Prostate gland (tissue), 2 donors: ENCODE measurements at regions not wholly inside any gene's neighbourhood (a gene's known extent, or its start where the extent isn't known, plus 50 kb on each side); places are given as distances from the start of the nearest gene placed in this dataset.
"Not testable (repeated sequence)": the region's sequence is repeated elsewhere in the genome, so short reads cannot be mapped to it uniquely, and the experiment has no call there.

Experiments
- DNase-seq: peaks from one replicate; pipeline ENCODE4 v3.0.0-alpha.2; 2019; ENCODE audit warnings: low spot score
- H3K27ac ChIP-seq, 2 donors: fragments of 200-600 bp; sonication (generic); 2 replicates each; pipeline ENCODE4 v1.5.1; 2017 to 2019
- H3K27me3 ChIP-seq: fragments of 200-600 bp; sonication (generic); replicated peaks from 2 replicates; pipeline ENCODE4 v1.5.1; 2019; ENCODE audit not compliant: insufficient read depth
- H3K36me3 ChIP-seq, 2 donors: fragments of 200-600 bp; sonication (generic); 1 replicate in 1 of 2; 2 replicates in 1 of 2; pipeline versions ENCODE4 v1.5.1 to v1.8.1; 2017 to 2019
- H3K4me1 ChIP-seq: fragments of 200-600 bp; sonication (generic); replicated peaks from 2 replicates; pipeline ENCODE4 v1.5.1; 2019
- H3K4me3 ChIP-seq, 2 donors: fragments of 200-600 bp; sonication (generic); 2 replicates each; pipeline ENCODE4 v1.5.1; 2017 to 2019
- H3K9me3 ChIP-seq: fragments of 200-600 bp; sonication (generic); 2 replicates; pipeline ENCODE4 v1.5.1; 2017
- POLR2A ChIP-seq: fragments of 450-650 bp; IDR thresholded peaks from one replicate; pipeline ENCODE4 v1.6.1; 2016; ENCODE audit warnings: antibody characterized with exemption, mild to moderate bottlenecking
- POLR2AphosphoS5 ChIP-seq: sonication (generic); formaldehyde crosslinking; IDR thresholded peaks from one replicate; pipeline ENCODE4 v1.6.1; 2017; ENCODE audit warnings: antibody characterized with exemption
- WGBS: methylation state at CpG from one replicate; pipeline ENCODE4 v1.1.5; 2018; 5-methylcytosine and 5-hydroxymethylcytosine counted together
- intact Hi-C: fragments of 100-400 bp; cut with DNase I; formaldehyde crosslinking; loops from one replicate; pipeline ENCODE4 v1.14.2; 2022
- TF ChIP-seq, protein P1 (sequence below), 4 experiments: fragments of 200-600 bp in 2 of 4; fragments of 450-650 bp in 2 of 4; sonication (generic) in 2 of 4; IDR thresholded peaks; 1 replicate in 3 of 4; 2 replicates in 1 of 4; pipeline ENCODE4 v1.5.1; 2016 to 2019; ENCODE audit warnings: antibody characterized with exemption in 4 of 4, mild to moderate bottlenecking in 2 of 4, moderate library complexity in 2 of 4

DNA sequence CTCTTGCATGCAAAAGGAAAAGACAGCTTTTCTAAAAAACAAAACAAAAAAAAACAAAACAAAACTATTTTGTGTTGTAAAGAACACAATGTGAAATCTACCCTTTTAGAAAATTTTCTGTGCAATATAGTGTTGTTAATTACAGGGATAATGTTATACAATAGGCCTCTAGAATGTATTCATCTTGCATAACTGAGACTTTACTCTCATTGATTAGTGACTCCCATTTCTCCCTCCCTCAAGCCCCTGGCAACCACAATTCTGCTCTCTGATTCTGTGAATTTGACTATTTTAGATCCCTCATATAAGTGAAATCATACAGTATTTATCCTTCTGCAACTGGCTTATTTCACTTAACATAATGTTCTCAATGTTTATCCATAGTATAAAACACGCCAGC, 234.1 kb downstream of the TMEM161B start:
- intact Hi-C loops: no loop called here
- H3K4me3 ChIP-seq: no peak overlapping the region
- no peaks in the 10 kb centered on the region for H3K9me3 ChIP-seq
- H3K27ac ChIP-seq: no peak overlapping the region
- no peaks in the 10 kb centered on the region for H3K27me3 ChIP-seq
- TF ChIP-seq POLR2AphosphoS5 (no peak), POLR2A (no peak)
- TF ChIP-seq, protein P1, sequence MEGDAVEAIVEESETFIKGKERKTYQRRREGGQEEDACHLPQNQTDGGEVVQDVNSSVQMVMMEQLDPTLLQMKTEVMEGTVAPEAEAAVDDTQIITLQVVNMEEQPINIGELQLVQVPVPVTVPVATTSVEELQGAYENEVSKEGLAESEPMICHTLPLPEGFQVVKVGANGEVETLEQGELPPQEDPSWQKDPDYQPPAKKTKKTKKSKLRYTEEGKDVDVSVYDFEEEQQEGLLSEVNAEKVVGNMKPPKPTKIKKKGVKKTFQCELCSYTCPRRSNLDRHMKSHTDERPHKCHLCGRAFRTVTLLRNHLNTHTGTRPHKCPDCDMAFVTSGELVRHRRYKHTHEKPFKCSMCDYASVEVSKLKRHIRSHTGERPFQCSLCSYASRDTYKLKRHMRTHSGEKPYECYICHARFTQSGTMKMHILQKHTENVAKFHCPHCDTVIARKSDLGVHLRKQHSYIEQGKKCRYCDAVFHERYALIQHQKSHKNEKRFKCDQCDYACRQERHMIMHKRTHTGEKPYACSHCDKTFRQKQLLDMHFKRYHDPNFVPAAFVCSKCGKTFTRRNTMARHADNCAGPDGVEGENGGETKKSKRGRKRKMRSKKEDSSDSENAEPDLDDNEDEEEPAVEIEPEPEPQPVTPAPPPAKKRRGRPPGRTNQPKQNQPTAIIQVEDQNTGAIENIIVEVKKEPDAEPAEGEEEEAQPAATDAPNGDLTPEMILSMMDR (IDR thresholded peaks at IDR 0.05): no peak
- no peaks in the 10 kb centered on the region for H3K36me3 ChIP-seq
- no peak for DNase-seq
- WGBS: 61% methylated on average over 1 of the region's 1 CpG
- H3K4me1 ChIP-seq: no peaks in the 10 kb centered on the region

DNA sequence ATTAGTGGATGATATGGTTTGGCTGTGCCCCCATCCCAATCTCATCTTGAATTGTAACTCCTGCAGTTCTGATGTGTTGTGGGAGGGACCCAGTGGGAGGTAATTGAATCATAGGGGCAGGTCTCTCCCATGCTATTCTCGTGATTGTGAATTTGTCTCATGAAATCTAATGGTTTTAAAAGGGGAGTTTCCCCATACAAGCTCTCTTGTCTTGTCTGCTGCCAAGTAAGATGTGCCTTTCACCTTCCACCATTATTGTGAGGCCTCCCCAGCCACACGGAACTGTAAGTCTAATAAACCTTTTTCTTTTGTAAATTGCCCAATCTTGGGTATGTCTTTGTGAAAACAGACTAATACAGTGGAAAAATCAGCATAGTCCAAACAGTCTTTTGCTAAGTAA, 235.5 kb downstream of the TMEM161B start:
- Histone ChIP-seq H3K36me3 (no peaks in the 10 kb centered on the region), H3K27me3 (no peaks in the 10 kb centered on the region), H3K4me3 (no peak overlapping the region), H3K9me3 (no peaks in the 10 kb centered on the region), H3K4me1 (no peaks in the 10 kb centered on the region), H3K27ac (no peak overlapping the region)
- 44% methylated on average over 2 of the region's 2 CpGs for WGBS
- intact Hi-C loops: no loop called here
- TF ChIP-seq, protein P1 (IDR thresholded peaks at IDR 0.05): no peak
- TF ChIP-seq POLR2A: no peak
- no peak for TF ChIP-seq POLR2AphosphoS5
- no peak for DNase-seq

DNA sequence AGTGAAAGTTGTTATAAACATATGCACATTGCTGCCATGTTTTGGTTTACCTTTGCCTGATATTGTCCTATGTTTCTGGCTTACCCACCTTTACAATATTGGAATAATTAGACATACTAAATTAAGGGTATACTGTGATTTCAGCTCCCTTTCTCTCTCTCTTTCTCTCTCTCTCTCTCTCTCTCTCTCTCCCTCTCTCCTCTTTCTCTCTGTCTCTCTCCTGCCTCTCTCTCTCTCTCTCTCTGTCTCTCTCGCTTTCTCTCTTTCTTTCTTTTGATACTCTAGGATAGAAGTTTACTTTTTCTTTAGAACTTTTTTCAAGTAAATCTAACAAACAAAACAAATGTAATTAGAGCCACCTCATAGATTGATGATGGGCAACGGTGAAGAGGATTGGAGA, 239.6 kb downstream of the TMEM161B start:
- Histone ChIP-seq H3K36me3 (no peaks in the 10 kb centered on the region), H3K4me3 (no peak overlapping the region), H3K27me3 (no peaks in the 10 kb centered on the region), H3K27ac (no peak overlapping the region), H3K9me3 (no peaks in the 10 kb centered on the region), H3K4me1 (no peaks in the 10 kb centered on the region)
- 89% methylated on average over 2 of the region's 2 CpGs for whole genome bisulfite sequencing
- no peak for TF ChIP-seq POLR2A
- TF ChIP-seq, protein P1 (IDR thresholded peaks at IDR 0.05): no peak
- TF ChIP-seq POLR2AphosphoS5: no peak
- no peak for DNase-seq
- intact Hi-C loops: no loop called here

DNA sequence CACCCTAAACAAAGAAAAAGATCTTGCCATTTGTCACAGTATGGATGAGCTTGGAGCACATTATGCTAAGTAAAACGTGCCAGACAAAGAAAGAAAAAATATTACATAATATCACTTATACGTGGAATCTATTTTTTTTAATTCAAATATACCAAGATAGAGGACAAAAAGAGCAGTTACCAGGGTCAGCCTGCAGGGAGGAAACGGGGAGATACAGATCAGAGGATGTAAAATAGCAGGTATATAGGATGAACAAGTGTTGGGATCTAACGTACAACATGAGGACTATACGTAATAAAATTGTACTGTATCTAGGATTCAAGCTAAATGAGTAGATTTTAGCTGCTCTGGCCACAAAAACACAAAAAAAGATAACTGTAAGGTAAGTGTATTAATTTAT, 247.5 kb downstream of the TMEM161B start:
- H3K27me3 ChIP-seq: no peaks in the 10 kb centered on the region
- no peaks in the 10 kb centered on the region for H3K36me3 ChIP-seq
- intact Hi-C loops: no loop called here
- no peak for DNase-seq
- H3K9me3 ChIP-seq: no peaks in the 10 kb centered on the region
- H3K27ac ChIP-seq: no peak overlapping the region
- WGBS: 77% methylated on average over 5 of the region's 5 CpGs
- no peaks in the 10 kb centered on the region for H3K4me1 ChIP-seq
- TF ChIP-seq, protein P1 (IDR thresholded peaks at IDR 0.05): no peak
- TF ChIP-seq POLR2AphosphoS5: no peak
- no peak for TF ChIP-seq POLR2A
- H3K4me3 ChIP-seq: no peak overlapping the region

DNA sequence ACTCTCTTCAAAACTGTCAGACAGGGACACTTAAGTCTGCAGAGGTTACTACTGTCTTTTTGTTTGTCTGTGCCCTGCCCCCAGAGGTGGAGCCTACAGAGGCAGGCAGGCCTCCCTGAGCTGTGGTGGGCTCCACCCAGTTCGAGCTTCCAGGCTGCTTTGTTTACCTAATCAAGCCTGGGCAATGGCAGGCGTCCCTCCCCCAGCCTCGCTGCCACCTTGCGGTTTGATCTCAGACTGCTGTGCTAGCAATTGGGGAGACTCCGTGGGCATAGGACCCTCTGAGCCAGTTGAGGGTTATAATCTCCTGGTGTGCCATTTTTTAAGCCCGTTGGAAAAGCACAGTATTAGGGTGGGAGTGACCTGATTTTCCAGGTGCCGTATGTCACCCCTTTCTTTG, 253.7 kb downstream of the TMEM161B start:
- H3K27me3 ChIP-seq, DNase-seq, H3K36me3 ChIP-seq, intact Hi-C loops, H3K9me3 ChIP-seq, H3K27ac ChIP-seq, H3K4me3 ChIP-seq, H3K4me1 ChIP-seq: not testable (repeated sequence)
- WGBS: 37% methylated on average over 7 of the region's 7 CpGs

DNA sequence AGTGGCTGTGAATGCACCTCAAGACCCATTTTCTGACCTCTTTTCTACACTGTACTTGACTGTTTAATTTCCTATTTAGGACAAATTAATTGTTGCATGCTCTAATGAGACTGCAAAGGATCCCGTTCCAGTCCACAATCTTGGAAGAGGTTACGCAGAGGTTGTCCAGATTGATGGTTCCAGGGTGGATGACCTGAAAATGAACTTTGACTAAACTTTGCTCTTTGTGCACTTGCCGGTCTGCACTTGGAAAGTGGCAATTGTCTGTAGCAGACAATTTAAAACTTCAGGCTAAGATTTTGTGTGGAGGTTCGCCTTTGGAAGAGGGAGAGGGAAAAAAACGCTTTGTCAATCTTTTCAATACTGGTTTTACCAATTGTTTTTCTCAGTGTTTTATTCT, 267.8 kb downstream of the TMEM161B start:
- intact Hi-C loops: no loop called here
- no peak for DNase-seq
- Histone ChIP-seq H3K9me3 (no peaks in the 10 kb centered on the region), H3K36me3 (no peaks in the 10 kb centered on the region), H3K4me3 (no peak overlapping the region), H3K4me1 (no peaks in the 10 kb centered on the region), H3K27ac (no peak overlapping the region), H3K27me3 (no peaks in the 10 kb centered on the region)
- WGBS: 27% methylated on average over 5 of the region's 5 CpGs
- no peak for TF ChIP-seq POLR2AphosphoS5
